ENCODE measurements at regions not wholly inside any gene's neighbourhood (a gene's known extent, or its start where the extent isn't known, plus 50 kb on each side); places are given as distances from the start of the nearest gene placed in this dataset.

DNA sequence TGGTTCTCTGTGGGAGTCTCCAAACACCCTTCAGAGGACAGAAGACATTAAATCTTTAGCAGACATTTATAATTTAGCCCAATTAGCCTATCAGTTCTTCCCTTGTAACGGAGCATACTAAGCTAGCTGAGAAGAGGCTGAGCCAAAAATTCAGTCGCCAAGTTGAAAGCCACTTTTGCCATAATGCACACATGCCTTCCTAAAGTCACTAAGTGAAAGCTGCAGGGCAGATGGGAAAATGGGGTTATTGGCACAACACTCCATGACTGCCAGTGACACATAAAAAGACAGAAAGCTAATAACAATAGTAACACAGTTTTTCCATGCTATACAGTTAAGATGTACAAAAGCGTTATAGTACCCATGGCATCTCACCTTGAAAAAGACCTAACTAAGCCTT, 176.2 kb downstream of the DIRAS2 start:
- intact Hi-C loops (cut with micrococcal nuclease) = no loop called here
- Histone ChIP-seq H4K20me1 (ENCODE audit: insufficient read depth, low read length) (no peaks in the 10 kb centered on the region), H3K79me2 (ENCODE audit: insufficient read depth, low read length) (no peaks in the 10 kb centered on the region), H3K4me3 (replicated peaks in 1 of 3; ENCODE audit: low read depth in 2 of 3, low read length in 3 of 3) (no peak overlapping the region), H3K36me3 (replicated peaks in 1 of 2; ENCODE audit: control insufficient read depth in 1 of 2, insufficient read depth in 2 of 2, low read length in 2 of 2) (no peaks in the 10 kb centered on the region), H3K27ac (ENCODE audit: low read depth in 1 of 2, low read length in 2 of 2) (no peak overlapping the region), H3K4me2 (replicated peaks; ENCODE audit: extremely low read depth, low read length, poor library complexity, severe bottlenecking) (no peak overlapping the region), H3K27me3 (ENCODE audit: control insufficient read depth in 2 of 2, insufficient read depth in 2 of 2, low read length in 2 of 2) (no peaks in the 10 kb centered on the region), H3K9me3 (replicated peaks in 1 of 2; ENCODE audit: control insufficient read depth in 1 of 2, insufficient read depth in 1 of 2, low read length in 2 of 2) (no peaks in the 10 kb centered on the region), H2AFZ (ENCODE audit: insufficient read depth, low read depth, low read length, poor library complexity, severe bottlenecking) (no peak overlapping the region), H3K9ac (ENCODE audit: insufficient read depth, low read length, poor library complexity, severe bottlenecking) (no peak overlapping the region), H3K4me1 (ENCODE audit: control insufficient read depth in 1 of 2, insufficient read depth in 2 of 2, low read length in 2 of 2) (no peaks in the 10 kb centered on the region)
- DNase-seq = no peak
- WGBS (ENCODE audit: insufficient coverage) = 100% methylated on average over 1 of the region's 3 CpGs
- Mint-ChIP-seq H3K4me3 (no peak overlapping the region), H3K4me1 (no peaks in the 10 kb centered on the region), H3K27me3 (ENCODE audit: low read depth in 3 of 3) (peaks cover 3 to 16% (median 7%) of the 10 kb centered on the region in 3 donors), H3K36me3 (no peaks in the 10 kb centered on the region), H3K9me3 (peaks cover 0 to 10% (median 4%) of the 10 kb centered on the region in 7 donors), H3K27ac (no peak overlapping the region)
- TF ChIP-seq, protein P1, sequence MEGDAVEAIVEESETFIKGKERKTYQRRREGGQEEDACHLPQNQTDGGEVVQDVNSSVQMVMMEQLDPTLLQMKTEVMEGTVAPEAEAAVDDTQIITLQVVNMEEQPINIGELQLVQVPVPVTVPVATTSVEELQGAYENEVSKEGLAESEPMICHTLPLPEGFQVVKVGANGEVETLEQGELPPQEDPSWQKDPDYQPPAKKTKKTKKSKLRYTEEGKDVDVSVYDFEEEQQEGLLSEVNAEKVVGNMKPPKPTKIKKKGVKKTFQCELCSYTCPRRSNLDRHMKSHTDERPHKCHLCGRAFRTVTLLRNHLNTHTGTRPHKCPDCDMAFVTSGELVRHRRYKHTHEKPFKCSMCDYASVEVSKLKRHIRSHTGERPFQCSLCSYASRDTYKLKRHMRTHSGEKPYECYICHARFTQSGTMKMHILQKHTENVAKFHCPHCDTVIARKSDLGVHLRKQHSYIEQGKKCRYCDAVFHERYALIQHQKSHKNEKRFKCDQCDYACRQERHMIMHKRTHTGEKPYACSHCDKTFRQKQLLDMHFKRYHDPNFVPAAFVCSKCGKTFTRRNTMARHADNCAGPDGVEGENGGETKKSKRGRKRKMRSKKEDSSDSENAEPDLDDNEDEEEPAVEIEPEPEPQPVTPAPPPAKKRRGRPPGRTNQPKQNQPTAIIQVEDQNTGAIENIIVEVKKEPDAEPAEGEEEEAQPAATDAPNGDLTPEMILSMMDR (IDR thresholded peaks at IDR 0.05) = no peak

DNA sequence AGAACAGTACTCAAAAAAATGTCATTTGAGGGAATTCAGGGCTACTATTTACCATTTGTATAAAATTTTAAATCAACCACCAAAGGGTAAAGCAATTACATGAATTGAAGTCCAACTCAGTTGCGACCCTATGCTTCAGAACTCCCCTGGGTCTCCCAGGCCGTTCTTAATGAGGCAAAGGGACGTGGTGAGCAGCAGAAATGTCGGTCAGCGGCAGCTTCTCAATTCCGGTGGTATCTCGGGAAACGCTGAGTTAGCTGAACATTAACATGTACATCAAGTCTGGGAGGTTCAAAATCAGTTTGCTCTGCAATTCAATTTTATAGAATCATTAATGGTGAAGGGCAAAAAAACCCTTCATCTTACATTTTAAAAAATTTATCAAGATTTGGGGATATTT, 173.2 kb downstream of the DIRAS2 start:
- no peaks in the 10 kb centered on the region for H3K27me3 ChIP-seq (ENCODE audit: control insufficient read depth in 2 of 2, insufficient read depth in 2 of 2, low read length in 2 of 2)
- no peak overlapping the region for H3K27ac ChIP-seq (ENCODE audit: low read depth in 1 of 2, low read length in 2 of 2)
- Mint-ChIP-seq H3K27me3 (ENCODE audit: low read depth in 3 of 3) (peaks cover 4 to 19% (median 8%) of the 10 kb centered on the region in 3 donors), H3K27ac (no peak overlapping the region), H3K4me1 (no peaks in the 10 kb centered on the region), H3K36me3 (no peaks in the 10 kb centered on the region), H3K4me3 (no peak overlapping the region), H3K9me3 (peaks cover 0 to 12% (median 0%) of the 10 kb centered on the region in 7 donors)
- DNase-seq = no peak
- no peaks in the 10 kb centered on the region for H3K4me1 ChIP-seq (ENCODE audit: control insufficient read depth in 1 of 2, insufficient read depth in 2 of 2, low read length in 2 of 2)
- H3K4me3 ChIP-seq (replicated peaks in 1 of 3; ENCODE audit: low read depth in 2 of 3, low read length in 3 of 3) = no peak overlapping the region
- H3K79me2 ChIP-seq (ENCODE audit: insufficient read depth, low read length) = no peaks in the 10 kb centered on the region
- 88% methylated on average over 5 of the region's 8 CpGs for WGBS (ENCODE audit: insufficient coverage)
- no peaks in the 10 kb centered on the region for H3K36me3 ChIP-seq (replicated peaks in 1 of 2; ENCODE audit: control insufficient read depth in 1 of 2, insufficient read depth in 2 of 2, low read length in 2 of 2)
- no peak overlapping the region for H2AFZ ChIP-seq (ENCODE audit: insufficient read depth, low read depth, low read length, poor library complexity, severe bottlenecking)
- H3K9me3 ChIP-seq (replicated peaks in 1 of 2; ENCODE audit: control insufficient read depth in 1 of 2, insufficient read depth in 1 of 2, low read length in 2 of 2) = no peaks in the 10 kb centered on the region
- intact Hi-C loops (cut with micrococcal nuclease) = no loop called here
- H3K9ac ChIP-seq (ENCODE audit: insufficient read depth, low read length, poor library complexity, severe bottlenecking) = no peak overlapping the region
- H3K4me2 ChIP-seq (replicated peaks; ENCODE audit: extremely low read depth, low read length, poor library complexity, severe bottlenecking) = no peak overlapping the region
- H4K20me1 ChIP-seq (ENCODE audit: insufficient read depth, low read length) = no peaks in the 10 kb centered on the region
- TF ChIP-seq, protein P1 (IDR thresholded peaks at IDR 0.05) = no peak
